ENCODE measurements at regions not wholly inside any gene's neighbourhood (a gene's known extent, or its start where the extent isn't known, plus 50 kb on each side); places are given as distances from the start of the nearest gene placed in this dataset.

GRCh38 chr3:30303770-30304169 is 302.6 kb upstream of the TGFBR2 start:
- no peaks in the 10 kb centered on the region for H3K36me3 ChIP-seq (ENCODE audit: control insufficient read depth, low read length)
- no peaks in the 10 kb centered on the region for H3F3A ChIP-seq (ENCODE audit: control insufficient read depth, insufficient read depth)
- TF ChIP-seq CTCF (IDR thresholded peaks at IDR 0.05; ENCODE audit: low read depth, low read length, poor library complexity, severe bottlenecking): no peak
- TF ChIP-seq EZH2phosphoT487 (IDR thresholded peaks at IDR 0.05; ENCODE audit: borderline replicate concordance, low read length): no peak
- no peaks in the 10 kb centered on the region for H3K9me2 ChIP-seq (replicated peaks; ENCODE audit: control insufficient read depth, low read length)
- H3K79me2 ChIP-seq (ENCODE audit: control insufficient read depth, low read length): no peaks in the 10 kb centered on the region
- H3K4me2 ChIP-seq (ENCODE audit: low read length): no peak overlapping the region
- no peaks in the 10 kb centered on the region for H3K4me1 ChIP-seq (ENCODE audit: control insufficient read depth, low read length)
- H4K20me1 ChIP-seq (ENCODE audit: control insufficient read depth, insufficient read depth, low read depth, low read length): no peaks in the 10 kb centered on the region
- no peak overlapping the region for H3K27ac ChIP-seq (ENCODE audit: low read depth, low read length)
- no peaks in the 10 kb centered on the region for H3K9me3 ChIP-seq (ENCODE audit: control insufficient read depth, insufficient read depth, low read length)
- no peaks in the 10 kb centered on the region for H3K27me3 ChIP-seq (ENCODE audit: control insufficient read depth, low read length)
- no peak overlapping the region for H3K4me3 ChIP-seq (ENCODE audit: low read length)

GRCh38 chr3:30305021-30305420 is 301.4 kb upstream of the TGFBR2 start:
- no peaks in the 10 kb centered on the region for H3K36me3 ChIP-seq (ENCODE audit: control insufficient read depth, low read length)
- H3K27me3 ChIP-seq (ENCODE audit: control insufficient read depth, low read length): no peaks in the 10 kb centered on the region
- H3F3A ChIP-seq (ENCODE audit: control insufficient read depth, insufficient read depth): no peaks in the 10 kb centered on the region
- no peak overlapping the region for H3K4me3 ChIP-seq (ENCODE audit: low read length)
- H3K9me3 ChIP-seq (ENCODE audit: control insufficient read depth, insufficient read depth, low read length): no peaks in the 10 kb centered on the region
- no peaks in the 10 kb centered on the region for H3K9me2 ChIP-seq (replicated peaks; ENCODE audit: control insufficient read depth, low read length)
- no peaks in the 10 kb centered on the region for H3K79me2 ChIP-seq (ENCODE audit: control insufficient read depth, low read length)
- no peaks in the 10 kb centered on the region for H4K20me1 ChIP-seq (ENCODE audit: control insufficient read depth, insufficient read depth, low read depth, low read length)
- TF ChIP-seq EZH2phosphoT487 (IDR thresholded peaks at IDR 0.05; ENCODE audit: borderline replicate concordance, low read length): no peak
- no peak for TF ChIP-seq CTCF (IDR thresholded peaks at IDR 0.05; ENCODE audit: low read depth, low read length, poor library complexity, severe bottlenecking)
- no peak overlapping the region for H3K4me2 ChIP-seq (ENCODE audit: low read length)
- no peak overlapping the region for H3K27ac ChIP-seq (ENCODE audit: low read depth, low read length)
- no peaks in the 10 kb centered on the region for H3K4me1 ChIP-seq (ENCODE audit: control insufficient read depth, low read length)

GRCh38 chr3:30306896-30307295 is 299.5 kb upstream of the TGFBR2 start:
- Histone ChIP-seq H3F3A (ENCODE audit: control insufficient read depth, insufficient read depth) (no peaks in the 10 kb centered on the region), H3K4me3 (ENCODE audit: low read length) (no peak overlapping the region), H3K4me1 (ENCODE audit: control insufficient read depth, low read length) (no peaks in the 10 kb centered on the region), H3K9me3 (ENCODE audit: control insufficient read depth, insufficient read depth, low read length) (no peaks in the 10 kb centered on the region), H3K79me2 (ENCODE audit: control insufficient read depth, low read length) (no peaks in the 10 kb centered on the region), H3K27me3 (ENCODE audit: control insufficient read depth, low read length) (no peaks in the 10 kb centered on the region), H3K9me2 (replicated peaks; ENCODE audit: control insufficient read depth, low read length) (no peaks in the 10 kb centered on the region), H4K20me1 (ENCODE audit: control insufficient read depth, insufficient read depth, low read depth, low read length) (no peaks in the 10 kb centered on the region), H3K27ac (ENCODE audit: low read depth, low read length) (no peak overlapping the region), H3K36me3 (ENCODE audit: control insufficient read depth, low read length) (no peaks in the 10 kb centered on the region), H3K4me2 (ENCODE audit: low read length) (no peak overlapping the region)
- TF ChIP-seq EZH2phosphoT487 (IDR thresholded peaks at IDR 0.05; ENCODE audit: borderline replicate concordance, low read length) (no peak), CTCF (IDR thresholded peaks at IDR 0.05; ENCODE audit: low read depth, low read length, poor library complexity, severe bottlenecking) (no peak)

All from DOHH2 (cell line).